HEK293T (cell line): ENCODE measurements at regions not wholly inside any gene's neighbourhood (a gene's known extent, or its start where the extent isn't known, plus 50 kb on each side); places are given as distances from the start of the nearest gene placed in this dataset.

Experiments used
- BHLHE40 ChIP-seq: fragments of 450-650 bp; IDR thresholded peaks from 2 replicates; pipeline ENCODE4 v1.6.1; 2016; ENCODE audit warnings: mild to moderate bottlenecking, moderate library complexity, borderline replicate concordance
- CTBP1 ChIP-seq: fragments of 450-650 bp; IDR thresholded peaks from 2 replicates; pipeline ENCODE4 v1.6.1; 2016; ENCODE audit warnings: borderline replicate concordance
- ELF4 ChIP-seq: fragments of 450-650 bp; IDR thresholded peaks from 2 replicates; pipeline ENCODE4 v1.6.1; 2017; ENCODE audit warnings: antibody characterized with exemption
- SUZ12 ChIP-seq: fragments of 450-650 bp; IDR thresholded peaks from 2 replicates; pipeline ENCODE4 v1.6.1; 2016; ENCODE audit warnings: mild to moderate bottlenecking
- TARDBP ChIP-seq: fragments of 450-650 bp; IDR thresholded peaks from 2 replicates; pipeline ENCODE4 v1.6.1; 2016

DNA sequence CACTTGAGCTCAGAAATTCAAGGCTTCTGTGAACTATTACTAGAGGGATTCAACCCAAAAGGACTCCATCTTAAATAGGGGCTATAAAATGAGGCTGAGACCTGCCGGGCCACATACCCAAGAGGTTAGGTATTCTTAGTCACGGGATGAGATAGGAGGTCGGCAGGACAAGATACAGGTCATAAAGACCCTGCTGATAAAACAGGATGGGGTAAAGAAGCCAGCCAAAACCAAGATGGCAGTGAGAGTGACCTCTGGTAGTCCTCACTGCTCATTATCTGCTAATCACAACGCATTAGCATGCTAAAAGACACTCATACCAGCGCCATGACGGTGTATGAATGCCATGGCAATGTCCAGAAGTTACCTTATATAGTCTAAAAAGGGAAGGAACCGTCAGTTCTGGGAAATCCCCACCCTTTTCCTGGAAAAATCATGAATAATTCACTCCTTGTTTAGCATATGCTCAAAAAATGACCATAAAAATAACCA is 101.2 kb upstream of the TRIM24 start:
- no peak for TF ChIP-seq ELF4
- no peak for TF ChIP-seq BHLHE40
- TF ChIP-seq SUZ12, result no peak
- TF ChIP-seq CTBP1, result no peak
- no peak for TF ChIP-seq TARDBP
